ENCODE measurements at regions not wholly inside any gene's neighbourhood (a gene's known extent, or its start where the extent isn't known, plus 50 kb on each side); places are given as distances from the start of the nearest gene placed in this dataset.
"Not testable (repeated sequence)": the region's sequence is repeated elsewhere in the genome, so short reads cannot be mapped to it uniquely, and the experiment has no call there.

- no peak for DNase-seq
These were observed 107.3 kb upstream of the SYT6 start for GRCh38 chr1:114260805-114261484.

GRCh38 chr1:114259511-114260160 lies 106.0 kb upstream of the SYT6 start:
- DNase-seq, result no peak

GRCh38 chr1:114258633-114259032 lies 105.0 kb upstream of the SYT6 start:
- no peak for DNase-seq

- no peak for DNase-seq
These were observed 104.4 kb upstream of the SYT6 start for GRCh38 chr1:114258074-114258473.

- no peak for DNase-seq
These were observed 103.9 kb upstream of the SYT6 start for GRCh38 chr1:114257554-114257953.

- DNase-seq, result no peak
These were observed 100.2 kb upstream of the SYT6 start for GRCh38 chr1:114253900-114254299.

- no peak for DNase-seq
These were observed 97.9 kb upstream of the SYT6 start for GRCh38 chr1:114251573-114251939.

GRCh38 chr1:114250683-114251572 lies 97.3 kb upstream of the SYT6 start:
- no peak for DNase-seq

- DNase-seq, result no peak
These were observed 96.0 kb upstream of the SYT6 start for GRCh38 chr1:114249691-114250090.

GRCh38 chr1:114248162-114248561 lies 94.5 kb upstream of the SYT6 start:
- no peak for DNase-seq

- not testable (repeated sequence) for DNase-seq
These were observed 89.0 kb upstream of the SYT6 start for GRCh38 chr1:114242531-114243210.

- no peak for DNase-seq
These were observed 84.4 kb upstream of the SYT6 start for GRCh38 chr1:114238053-114238452.

- DNase-seq, result no peak
These were observed 82.8 kb upstream of the SYT6 start for GRCh38 chr1:114236517-114236916.

GRCh38 chr1:114235960-114236359 lies 82.3 kb upstream of the SYT6 start:
- no peak for DNase-seq

GRCh38 chr1:114235281-114235680 lies 81.6 kb upstream of the SYT6 start:
- DNase-seq, result no peak

GRCh38 chr1:114234408-114235124 lies 80.9 kb upstream of the SYT6 start:
- DNase-seq, result no peak

GRCh38 chr1:114232691-114233090 lies 79.0 kb upstream of the SYT6 start:
- no peak for DNase-seq

GRCh38 chr1:114231301-114231700 lies 77.6 kb upstream of the SYT6 start:
- DNase-seq, result no peak

- no peak for DNase-seq
These were observed 75.7 kb upstream of the SYT6 start for GRCh38 chr1:114229368-114229767.

GRCh38 chr1:114227059-114227458 lies 73.4 kb upstream of the SYT6 start:
- no peak for DNase-seq

GRCh38 chr1:114224196-114224907 lies 70.7 kb upstream of the SYT6 start:
- DNase-seq, result no peak

GRCh38 chr1:114222920-114223319 lies 69.3 kb upstream of the SYT6 start:
- DNase-seq, result no peak
